ENCODE measurements at regions not wholly inside any gene's neighbourhood (a gene's known extent, or its start where the extent isn't known, plus 50 kb on each side); places are given as distances from the start of the nearest gene placed in this dataset.

- DNase-seq: no peak
These were observed 117.9 kb upstream of the HS3ST1 start for GRCh38 chr4:11546391-11547175.

DNA sequence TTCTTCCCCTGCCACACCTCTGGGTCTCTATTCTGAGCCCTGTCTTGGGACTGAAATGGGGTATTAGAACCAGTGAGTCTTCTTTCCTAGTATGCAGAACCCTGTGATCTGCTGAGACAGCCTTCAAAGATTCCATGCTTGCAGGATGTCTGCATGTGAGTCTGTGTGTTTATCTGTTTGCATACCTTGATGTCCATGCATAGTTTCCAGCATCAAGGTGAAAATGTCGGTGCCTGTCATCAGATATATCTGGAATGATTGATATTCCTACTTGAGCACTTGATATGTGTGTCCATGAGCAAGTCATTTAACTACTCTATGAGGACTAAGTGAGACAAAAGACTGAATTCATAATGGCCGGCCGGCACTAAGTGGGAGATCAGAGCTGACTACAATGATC is 117.0 kb upstream of the HS3ST1 start:
- no peak for DNase-seq

GRCh38 chr4:11544211-11544610 is 115.5 kb upstream of the HS3ST1 start:
- DNase-seq: no peak

GRCh38 chr4:11543706-11544105 is 115.0 kb upstream of the HS3ST1 start:
- no peak for DNase-seq

DNA sequence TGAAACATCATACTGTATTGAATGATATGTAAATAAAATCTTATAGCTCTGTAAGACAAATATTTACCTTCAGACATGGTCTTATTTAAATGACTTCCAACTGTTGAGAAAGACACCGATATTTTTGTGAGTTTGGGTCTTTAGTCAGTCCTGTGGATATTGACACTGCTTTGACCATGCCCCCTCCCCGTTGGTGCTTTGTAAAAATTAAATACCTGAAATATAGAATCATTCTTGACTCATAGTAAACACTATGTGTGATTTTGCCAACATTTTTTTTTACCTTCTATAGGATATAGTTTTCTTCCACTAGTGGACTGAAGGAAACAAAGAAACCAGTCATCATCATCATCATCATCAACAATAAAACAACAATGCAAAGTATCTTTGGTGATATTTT is 114.3 kb upstream of the HS3ST1 start:
- no peak for DNase-seq

GRCh38 chr4:11537846-11538245 is 109.2 kb upstream of the HS3ST1 start:
- DNase-seq: no peak

DNA sequence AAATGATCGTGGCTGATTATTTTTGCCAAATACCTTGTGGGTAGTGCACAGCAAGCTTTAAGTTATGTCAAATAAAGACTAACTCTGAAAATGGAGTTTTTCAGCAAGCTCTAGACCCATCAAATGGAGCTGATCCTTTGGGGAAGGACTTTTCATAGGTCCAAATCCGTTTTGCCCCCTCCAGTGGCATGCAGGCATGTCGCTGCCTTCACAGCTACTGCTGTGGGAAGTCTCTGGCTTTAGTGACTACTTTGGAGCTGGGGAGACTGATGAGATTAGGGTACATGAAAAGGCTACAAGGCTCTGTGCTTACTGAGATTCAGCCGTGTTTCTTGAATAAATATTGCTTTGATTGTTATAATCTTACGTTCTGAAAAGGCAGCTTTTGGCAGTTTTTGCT is 106.6 kb upstream of the HS3ST1 start:
- DNase-seq: no peak

- no peak for DNase-seq
These were observed 106.1 kb upstream of the HS3ST1 start for GRCh38 chr4:11534623-11535302.

DNA sequence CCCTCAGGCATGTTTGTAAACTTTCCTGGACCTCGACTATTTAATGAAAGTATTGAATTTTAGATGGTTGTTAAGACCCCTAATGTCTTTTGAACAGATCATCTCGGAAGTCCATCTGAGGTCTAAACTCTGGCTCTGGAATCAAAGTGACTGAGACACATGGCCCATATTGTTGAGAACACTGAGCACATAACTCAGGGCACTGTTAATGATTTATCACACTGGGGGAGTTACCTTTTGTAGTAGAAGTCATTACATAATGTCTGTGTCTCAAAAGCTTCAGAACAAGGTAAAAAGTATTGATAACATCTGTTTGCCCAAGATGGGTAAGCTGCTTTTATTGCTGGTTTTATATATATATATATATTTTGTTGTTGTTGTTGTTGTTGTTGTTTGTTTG is 103.4 kb upstream of the HS3ST1 start:
- DNase-seq: no peak

- DNase-seq: no peak
These were observed 101.0 kb upstream of the HS3ST1 start for GRCh38 chr4:11529625-11530201.

DNA sequence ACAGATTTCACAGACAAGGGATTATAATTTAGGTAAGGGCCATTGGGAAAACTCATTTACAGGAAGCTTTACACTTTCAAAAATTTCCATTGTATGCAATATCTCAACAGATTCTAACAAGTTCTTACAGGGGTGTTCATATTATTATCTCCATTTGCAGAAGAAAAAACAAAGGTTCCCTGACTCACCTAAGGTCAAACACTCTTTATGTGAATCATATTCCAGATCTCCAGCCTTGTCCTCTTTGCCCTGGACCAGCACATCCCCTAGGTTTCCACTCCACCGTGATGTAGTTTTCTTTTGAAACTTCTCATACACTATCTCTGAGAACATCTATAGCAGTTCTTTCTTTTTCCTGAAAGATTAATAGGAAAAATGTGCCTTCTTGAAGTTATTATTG is 96.4 kb upstream of the HS3ST1 start:
- no peak for DNase-seq

GRCh38 chr4:11518754-11519153 is 90.1 kb upstream of the HS3ST1 start:
- DNase-seq: no peak

DNA sequence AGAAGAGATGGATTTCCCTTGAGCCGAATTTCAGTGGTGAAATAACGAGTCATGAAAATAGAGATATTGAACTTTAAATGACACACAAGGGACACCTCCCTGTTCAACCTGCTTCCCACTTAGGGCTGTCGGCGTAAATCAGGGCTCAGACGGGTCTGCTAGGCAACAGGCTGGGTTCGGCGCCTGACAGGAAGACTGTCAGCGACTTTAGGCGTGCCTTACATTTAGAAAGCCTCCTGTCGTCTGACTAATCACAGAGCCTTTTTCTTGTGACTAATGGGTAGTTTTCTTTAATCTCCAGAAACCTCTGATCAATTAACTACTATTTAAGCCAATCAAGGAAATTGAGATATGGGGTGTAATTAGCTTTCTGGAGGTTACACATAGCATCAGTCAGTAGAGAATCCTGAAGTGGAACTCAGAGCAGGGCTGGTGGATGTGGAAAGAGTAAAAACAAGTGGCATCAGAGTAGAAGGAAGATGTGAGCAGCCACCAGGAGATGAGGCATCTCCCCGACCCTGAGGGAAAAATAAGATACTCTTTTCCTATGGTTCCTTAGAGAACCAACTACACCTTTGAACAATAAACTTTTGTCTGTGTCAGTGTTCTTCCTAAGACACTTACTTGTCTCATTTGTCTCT is 86.2 kb upstream of the HS3ST1 start:
- DNase-seq: no peak

DNA sequence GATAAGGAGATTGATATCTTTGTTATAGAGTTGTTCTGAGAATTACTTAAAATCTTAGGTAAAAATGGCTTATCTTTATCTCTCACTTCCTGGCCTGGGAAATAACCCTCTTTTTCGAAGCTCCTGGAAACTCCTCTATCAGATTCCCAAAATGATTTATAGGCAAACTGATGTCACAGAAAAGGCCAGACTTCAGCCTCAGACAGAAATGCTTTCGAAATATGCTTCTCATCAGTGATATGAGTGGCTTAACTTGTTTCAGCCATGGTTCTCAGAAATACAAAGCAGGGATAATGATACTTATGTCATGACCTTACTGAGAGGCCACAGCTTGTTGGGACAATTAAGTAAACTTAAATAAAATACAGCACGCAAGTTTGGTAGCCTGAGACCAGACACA is 85.3 kb upstream of the HS3ST1 start:
- DNase-seq: no peak

GRCh38 chr4:11512871-11513270 is 84.2 kb upstream of the HS3ST1 start:
- no peak for DNase-seq

DNA sequence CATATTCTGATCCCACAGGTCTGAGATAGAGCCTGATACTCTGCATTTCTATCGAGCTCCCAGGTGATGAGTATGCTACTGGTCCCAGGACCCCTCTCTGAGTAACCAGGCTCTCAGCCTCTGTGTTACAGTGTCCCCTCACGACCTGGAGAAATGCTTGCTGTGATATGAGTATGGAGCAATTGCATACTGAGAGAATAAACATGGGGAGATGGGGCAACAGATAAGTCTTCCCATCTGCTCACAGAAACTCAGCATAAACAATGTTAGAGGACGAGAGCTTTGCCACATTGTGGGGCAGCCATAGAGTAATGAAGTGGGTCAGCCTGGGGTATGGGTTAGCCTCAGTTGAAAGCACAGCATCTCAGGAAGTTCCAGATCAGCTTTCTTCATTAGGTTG is 82.6 kb upstream of the HS3ST1 start:
- no peak for DNase-seq

DNA sequence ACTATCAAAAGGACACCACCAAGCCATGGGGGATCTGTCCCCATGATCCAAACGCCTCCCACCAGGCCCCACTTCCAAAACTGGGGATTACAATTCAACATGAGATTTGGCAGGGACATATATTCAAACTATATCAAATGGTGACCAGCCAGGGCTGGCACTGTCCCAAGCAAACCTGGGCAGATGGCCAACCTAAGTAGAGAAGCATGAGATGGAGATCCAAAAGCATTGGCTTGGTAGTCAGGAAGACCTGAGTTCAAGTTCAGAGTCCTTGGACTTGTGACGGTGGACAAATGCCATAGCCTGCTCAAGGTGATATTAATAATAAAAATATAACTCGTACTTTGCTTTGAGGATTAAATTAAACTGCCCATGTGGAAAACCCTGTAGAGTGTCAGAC is 79.2 kb upstream of the HS3ST1 start:
- no peak for DNase-seq

- DNase-seq: no peak
These were observed 77.5 kb upstream of the HS3ST1 start for GRCh38 chr4:11506194-11506593.

DNA sequence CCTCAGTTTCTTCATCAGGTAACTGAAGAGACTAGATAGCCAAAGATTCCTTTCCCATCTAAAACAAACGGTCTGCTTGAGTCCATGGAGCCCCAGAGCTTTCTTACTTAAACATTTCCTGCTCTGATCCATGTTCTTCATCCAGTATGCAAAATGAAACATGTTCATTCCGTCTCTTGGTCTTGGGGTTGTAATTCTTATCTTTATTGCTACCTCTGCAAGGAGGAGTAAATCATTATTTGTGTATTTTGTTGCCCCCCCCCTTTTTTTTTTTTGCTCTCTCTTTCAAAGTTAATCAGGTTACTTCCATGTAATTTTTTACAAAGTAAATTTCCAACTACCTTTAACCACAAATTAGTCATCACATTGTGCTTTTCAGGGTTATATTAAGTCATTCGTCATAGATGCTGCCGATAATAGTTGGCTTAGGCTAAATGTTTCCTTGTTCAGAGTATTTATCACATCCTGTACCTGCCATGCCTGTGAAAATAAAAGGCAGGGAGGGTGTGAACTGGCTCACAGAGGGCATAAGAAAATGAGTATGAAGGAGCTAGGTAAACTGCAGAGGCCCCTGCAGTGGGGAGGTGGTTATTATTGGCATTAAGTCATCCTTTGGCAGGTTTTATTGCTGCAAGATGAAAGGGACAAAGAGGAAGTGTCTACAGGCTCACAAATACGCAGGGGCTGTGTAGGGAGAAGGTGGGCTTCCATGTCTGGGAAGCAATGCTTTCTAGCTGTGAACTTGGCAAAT is 76.7 kb upstream of the HS3ST1 start:
- no peak for DNase-seq

DNA sequence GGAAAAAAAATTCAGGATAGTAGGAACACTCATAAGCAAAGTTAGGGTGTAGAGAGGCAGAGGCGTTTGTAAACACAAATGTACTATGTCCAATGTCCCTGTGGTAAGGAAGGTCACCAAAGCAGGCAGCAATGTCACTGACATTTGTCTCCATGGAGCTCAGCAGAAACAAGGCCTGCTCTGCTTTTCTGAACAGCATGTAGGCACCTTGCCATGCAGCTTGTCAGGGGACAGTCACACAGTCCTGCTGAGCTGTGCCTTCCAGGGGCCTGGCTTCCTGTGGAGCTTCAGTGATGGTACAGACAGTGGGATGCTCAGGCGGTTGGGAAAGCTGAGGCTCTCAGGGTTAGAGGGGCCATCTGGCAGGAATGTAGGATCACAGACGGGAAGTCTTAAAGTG is 74.5 kb upstream of the HS3ST1 start:
- no peak for DNase-seq

- no peak for DNase-seq
These were observed 69.3 kb upstream of the HS3ST1 start for GRCh38 chr4:11497972-11498371.

- no peak for DNase-seq
These were observed 68.6 kb upstream of the HS3ST1 start for GRCh38 chr4:11497212-11497806.

DNA sequence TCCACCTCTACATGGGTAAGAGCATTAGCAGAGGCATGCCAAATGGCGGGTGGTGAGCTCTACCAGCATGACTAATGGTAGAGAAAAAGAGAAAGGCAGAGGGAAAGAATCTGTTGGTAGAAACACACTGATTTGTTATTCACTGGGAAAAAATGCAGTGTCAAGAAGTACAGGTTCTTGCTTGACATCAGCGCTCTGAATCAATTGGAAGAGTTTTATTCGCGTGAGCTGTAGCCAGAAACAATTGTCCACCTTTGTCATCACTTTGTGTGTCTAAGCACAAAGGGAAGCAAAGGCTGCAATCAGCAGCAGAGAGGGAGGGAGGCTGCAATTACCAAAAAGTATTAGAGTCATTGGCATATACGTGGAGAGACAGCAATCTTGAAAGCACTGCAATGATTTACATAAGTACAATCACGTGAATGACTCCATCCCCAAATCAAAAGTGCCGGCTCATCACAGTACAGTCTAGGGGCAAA is 67.7 kb upstream of the HS3ST1 start:
- no peak for DNase-seq

All from NCI-H187 treated with DMSO at 0.1 percent for 48 hours (cell line).